DOHH2 (cell line): ENCODE measurements at regions not wholly inside any gene's neighbourhood (a gene's known extent, or its start where the extent isn't known, plus 50 kb on each side); places are given as distances from the start of the nearest gene placed in this dataset.

Experiments
- H3F3A ChIP-seq: fragments of 200-600 bp; sonication (generic), shearing (Covaris generic); 2 replicates; pipeline ENCODE4 v1.6.0; 2016; ENCODE audit warnings: antibody characterized with exemption, mild to moderate bottlenecking; ENCODE audit not compliant: control insufficient read depth, insufficient read depth
- H3K27ac ChIP-seq: fragments of 200-600 bp; sonication (generic); 2 replicates; pipeline ENCODE4 v1.5.1; 2014; ENCODE audit warnings: low read depth, mild to moderate bottlenecking, low read length, moderate library complexity
- H3K27me3 ChIP-seq: fragments of 200-600 bp; sonication (generic); 2 replicates; pipeline ENCODE4 v1.6.1; 2014; ENCODE audit warnings: mild to moderate bottlenecking, low read length, mixed read lengths; ENCODE audit not compliant: control insufficient read depth
- H3K36me3 ChIP-seq: fragments of 200-600 bp; sonication (generic); 2 replicates; pipeline ENCODE4 v1.6.1; 2014; ENCODE audit warnings: mild to moderate bottlenecking, low read length, moderate library complexity, mixed read lengths; ENCODE audit not compliant: control insufficient read depth
- H3K4me1 ChIP-seq: fragments of 200-600 bp; sonication (generic); 2 replicates; pipeline ENCODE4 v1.6.1; 2014; ENCODE audit warnings: mild to moderate bottlenecking, low read length, mixed read lengths; ENCODE audit not compliant: control insufficient read depth
- H3K4me2 ChIP-seq: fragments of 200-600 bp; sonication (generic); 2 replicates; pipeline ENCODE4 v1.6.0; 2014; ENCODE audit warnings: mild to moderate bottlenecking, low read length, moderate library complexity
- H3K4me3 ChIP-seq: fragments of 200-600 bp; sonication (generic); 2 replicates; pipeline ENCODE4 v1.5.1; 2014; ENCODE audit warnings: mild to moderate bottlenecking, low read length, mixed read lengths
- H3K79me2 ChIP-seq: fragments of 200-600 bp; sonication (generic); 2 replicates; pipeline ENCODE4 v1.6.1; 2014; ENCODE audit warnings: mild to moderate bottlenecking, low read length, mixed read lengths; ENCODE audit not compliant: control insufficient read depth
- H3K9me2 ChIP-seq: fragments of 200-600 bp; sonication (generic); replicated peaks from 2 replicates; pipeline ENCODE4 v1.6.1; 2014; ENCODE audit warnings: mild to moderate bottlenecking, low read length, mixed read lengths; ENCODE audit not compliant: control insufficient read depth
- H3K9me3 ChIP-seq: fragments of 200-600 bp; sonication (generic); 2 replicates; pipeline ENCODE4 v1.6.1; 2014; ENCODE audit warnings: antibody characterized with exemption, low read length, mixed read lengths; ENCODE audit not compliant: control insufficient read depth, insufficient read depth
- H4K20me1 ChIP-seq: fragments of 200-600 bp; sonication (generic); 2 replicates; pipeline ENCODE4 v1.6.0; 2014; ENCODE audit warnings: low read depth, mild to moderate bottlenecking, antibody characterized with exemption, low read length, moderate library complexity; ENCODE audit not compliant: control insufficient read depth, insufficient read depth
- CTCF ChIP-seq: fragments of 200-600 bp; sonication (generic); IDR thresholded peaks from one replicate; pipeline ENCODE4 v1.5.1; 2014; ENCODE audit warnings: antibody characterized with exemption, mild to moderate bottlenecking, low read depth, low read length; ENCODE audit not compliant: poor library complexity, severe bottlenecking
- EZH2phosphoT487 ChIP-seq: fragments of 200-600 bp; sonication (generic); IDR thresholded peaks from 2 replicates; pipeline ENCODE4 v1.6.1; 2017; ENCODE audit warnings: borderline replicate concordance, mild to moderate bottlenecking, antibody characterized with exemption, low read length, moderate library complexity, mixed read lengths

GRCh38 chr16:50899951-50900350 is 158.1 kb downstream of the CYLD start:
- Histone ChIP-seq H3F3A (no peaks in the 10 kb centered on the region), H3K36me3 (no peaks in the 10 kb centered on the region), H3K79me2 (no peaks in the 10 kb centered on the region), H3K4me3 (no peak overlapping the region), H3K4me1 (no peaks in the 10 kb centered on the region), H3K4me2 (no peak overlapping the region), H3K27me3 (no peaks in the 10 kb centered on the region), H3K27ac (no peak overlapping the region), H3K9me3 (no peaks in the 10 kb centered on the region), H3K9me2 (no peaks in the 10 kb centered on the region), H4K20me1 (no peaks in the 10 kb centered on the region)
- TF ChIP-seq CTCF (no peak), EZH2phosphoT487 (no peak)

- Histone ChIP-seq H4K20me1 (no peaks in the 10 kb centered on the region), H3K9me2 (no peaks in the 10 kb centered on the region), H3K27ac (no peak overlapping the region), H3K4me1 (no peaks in the 10 kb centered on the region), H3K4me3 (no peak overlapping the region), H3K9me3 (no peaks in the 10 kb centered on the region), H3K79me2 (no peaks in the 10 kb centered on the region), H3K36me3 (no peaks in the 10 kb centered on the region), H3K4me2 (no peak overlapping the region), H3K27me3 (no peaks in the 10 kb centered on the region), H3F3A (no peaks in the 10 kb centered on the region)
- TF ChIP-seq EZH2phosphoT487 (no peak), CTCF (no peak)
Observed at GRCh38 chr16:50889746-50890145, 147.9 kb downstream of the CYLD start.

GRCh38 chr16:50889276-50889675 is 147.4 kb downstream of the CYLD start:
- H4K20me1 ChIP-seq: no peaks in the 10 kb centered on the region
- TF ChIP-seq EZH2phosphoT487: no peak
- no peak for TF ChIP-seq CTCF
- H3K9me2 ChIP-seq: no peaks in the 10 kb centered on the region
- no peaks in the 10 kb centered on the region for H3K9me3 ChIP-seq
- H3K4me3 ChIP-seq: no peak overlapping the region
- no peak overlapping the region for H3K27ac ChIP-seq
- H3K4me1 ChIP-seq: no peaks in the 10 kb centered on the region
- no peaks in the 10 kb centered on the region for H3K27me3 ChIP-seq
- H3K36me3 ChIP-seq: no peaks in the 10 kb centered on the region
- no peaks in the 10 kb centered on the region for H3K79me2 ChIP-seq
- no peaks in the 10 kb centered on the region for H3F3A ChIP-seq
- H3K4me2 ChIP-seq: no peak overlapping the region
